ENCODE measurements at regions not wholly inside any gene's neighbourhood (a gene's known extent, or its start where the extent isn't known, plus 50 kb on each side); places are given as distances from the start of the nearest gene placed in this dataset.

DNA sequence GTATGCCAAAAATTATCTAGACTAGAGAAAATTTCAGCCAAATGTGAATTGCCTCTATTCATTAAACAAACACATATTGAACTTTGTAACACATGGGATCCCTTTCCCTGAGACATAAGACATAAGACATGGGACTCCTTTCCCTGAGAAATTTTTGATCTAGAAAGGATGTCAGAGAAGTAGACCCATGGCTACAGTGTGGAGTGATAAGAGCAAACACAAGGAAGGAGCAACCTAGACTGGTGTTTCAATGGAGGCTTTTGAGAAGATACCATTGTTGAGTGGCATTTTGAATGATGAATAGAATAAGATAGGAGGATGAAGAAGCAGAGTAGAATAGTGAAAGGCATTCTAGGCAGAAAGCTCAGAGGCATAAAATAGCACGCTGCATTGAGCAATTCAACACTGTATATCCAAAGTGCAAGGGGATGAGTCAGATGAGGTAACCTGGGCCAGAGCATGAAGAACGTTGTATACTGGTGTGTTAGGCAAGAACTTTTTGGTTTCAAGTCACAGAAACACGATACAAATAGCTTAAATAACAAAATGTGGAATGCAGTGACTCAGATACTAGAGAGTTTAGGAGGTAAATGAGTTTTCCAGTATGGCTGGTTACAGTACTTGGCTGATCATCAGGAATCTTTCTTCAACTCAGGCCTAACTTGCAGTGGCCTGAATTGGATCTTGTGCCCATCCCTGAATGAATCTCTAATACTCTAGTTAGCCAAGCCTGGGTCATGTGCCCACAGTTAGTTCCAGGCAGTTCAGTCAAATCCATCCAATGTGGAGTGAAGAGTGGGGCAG, 129.8 kb upstream of the TANK start:
- TF ChIP-seq, protein P1, sequence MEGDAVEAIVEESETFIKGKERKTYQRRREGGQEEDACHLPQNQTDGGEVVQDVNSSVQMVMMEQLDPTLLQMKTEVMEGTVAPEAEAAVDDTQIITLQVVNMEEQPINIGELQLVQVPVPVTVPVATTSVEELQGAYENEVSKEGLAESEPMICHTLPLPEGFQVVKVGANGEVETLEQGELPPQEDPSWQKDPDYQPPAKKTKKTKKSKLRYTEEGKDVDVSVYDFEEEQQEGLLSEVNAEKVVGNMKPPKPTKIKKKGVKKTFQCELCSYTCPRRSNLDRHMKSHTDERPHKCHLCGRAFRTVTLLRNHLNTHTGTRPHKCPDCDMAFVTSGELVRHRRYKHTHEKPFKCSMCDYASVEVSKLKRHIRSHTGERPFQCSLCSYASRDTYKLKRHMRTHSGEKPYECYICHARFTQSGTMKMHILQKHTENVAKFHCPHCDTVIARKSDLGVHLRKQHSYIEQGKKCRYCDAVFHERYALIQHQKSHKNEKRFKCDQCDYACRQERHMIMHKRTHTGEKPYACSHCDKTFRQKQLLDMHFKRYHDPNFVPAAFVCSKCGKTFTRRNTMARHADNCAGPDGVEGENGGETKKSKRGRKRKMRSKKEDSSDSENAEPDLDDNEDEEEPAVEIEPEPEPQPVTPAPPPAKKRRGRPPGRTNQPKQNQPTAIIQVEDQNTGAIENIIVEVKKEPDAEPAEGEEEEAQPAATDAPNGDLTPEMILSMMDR (optimal IDR thresholded peaks at IDR 0.05 in 1 of 3, IDR thresholded peaks at IDR 0.05 in 1 of 3, conservative IDR thresholded peaks at IDR 0.05 in 1 of 3; ENCODE audit: extremely low read depth in 1 of 3, insufficient read depth in 2 of 3, low read length in 3 of 3), result no peak
- TF ChIP-seq EZH2 (IDR thresholded peaks at IDR 0.05; ENCODE audit: low read length), result no peak
- peak overlapping the region; percentile 1 for H3K9ac ChIP-seq (ENCODE audit: control insufficient read depth, extremely low read depth, insufficient read depth, low read length)
- no peaks in the 10 kb centered on the region for H4K20me1 ChIP-seq (ENCODE audit: control insufficient read depth, extremely low read depth, insufficient read depth, low read length)
- H3K4me2 ChIP-seq (ENCODE audit: control insufficient read depth, extremely low read depth, insufficient read depth, low read depth, low read length), result peak overlapping the region; percentile 74
- H3K27ac ChIP-seq (ENCODE audit: control insufficient read depth, insufficient read depth, low read length), result peak overlapping the region; percentile 67
- dilution Hi-C loops (cut with MboI; ENCODE audit: extremely low pct_ligation_motif_present, low sequenced_read_pairs), result no loop called here
- FAIRE-seq (peak; percentile 99), DNase-seq (ENCODE audit: low read depth, low spot score) (peak; percentile 84)
- no peaks in the 10 kb centered on the region for H3K9me1 ChIP-seq (ENCODE audit: control insufficient read depth, extremely low read depth, insufficient read depth, low read length)
- H3K27me3 ChIP-seq (ENCODE audit: control insufficient read depth, extremely low read depth, insufficient read depth, low read length), result no peaks in the 10 kb centered on the region
- H3K79me2 ChIP-seq (ENCODE audit: control insufficient read depth, insufficient read depth, low read length), result no peaks in the 10 kb centered on the region
- H3K36me3 ChIP-seq (ENCODE audit: control insufficient read depth in 2 of 2, extremely low read depth in 1 of 2, insufficient read depth in 2 of 2, low read length in 2 of 2), result no peaks in the 10 kb centered on the region
- no peak overlapping the region for H3K4me3 ChIP-seq (ENCODE audit: control insufficient read depth in 2 of 3, extremely low read depth in 1 of 3, insufficient read depth in 2 of 3, low read depth in 1 of 3, low read length in 3 of 3)
- peaks cover 25% of the 10 kb centered on the region for H3K4me1 ChIP-seq (ENCODE audit: control insufficient read depth, extremely low read depth, insufficient read depth, low read length)
- H2AFZ ChIP-seq (ENCODE audit: control insufficient read depth, low read length), result peak overlapping the region; percentile 84
- no peaks in the 10 kb centered on the region for H3K9me3 ChIP-seq (ENCODE audit: control insufficient read depth, low read depth, low read length)

DNA sequence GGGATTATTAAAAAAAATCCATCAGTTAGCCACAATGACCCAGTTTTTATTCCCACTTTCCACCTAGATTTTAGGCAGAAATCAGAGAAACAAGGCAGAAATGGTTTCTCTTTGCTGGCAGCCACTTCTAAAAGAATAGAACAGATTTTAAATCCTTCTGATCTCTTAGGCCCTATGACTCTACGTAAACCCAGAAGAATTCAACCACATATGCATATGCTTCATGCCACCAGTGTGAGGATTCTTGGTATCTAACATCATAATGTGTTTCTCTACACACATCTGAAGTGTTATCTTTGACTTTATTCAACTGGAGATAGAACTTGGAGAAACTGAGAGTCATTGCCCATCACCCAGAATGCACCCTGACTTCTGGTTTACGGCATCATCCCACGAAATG, 128.7 kb upstream of the TANK start:
- no peak overlapping the region for H2AFZ ChIP-seq (ENCODE audit: control insufficient read depth, low read length)
- no peak for FAIRE-seq
- dilution Hi-C loops (cut with MboI; ENCODE audit: extremely low pct_ligation_motif_present, low sequenced_read_pairs), result no loop called here

More for the DNA sequence above, 128.7 kb upstream of the TANK start:
- TF ChIP-seq, protein P1 (optimal IDR thresholded peaks at IDR 0.05 in 1 of 3, IDR thresholded peaks at IDR 0.05 in 1 of 3, conservative IDR thresholded peaks at IDR 0.05 in 1 of 3; ENCODE audit: extremely low read depth in 1 of 3, insufficient read depth in 2 of 3, low read length in 3 of 3), result no peak
- TF ChIP-seq EZH2 (IDR thresholded peaks at IDR 0.05; ENCODE audit: low read length), result no peak
- no peak for DNase-seq (ENCODE audit: low read depth, low spot score)
- H3K4me3 ChIP-seq (ENCODE audit: control insufficient read depth in 2 of 3, extremely low read depth in 1 of 3, insufficient read depth in 2 of 3, low read depth in 1 of 3, low read length in 3 of 3), result no peak overlapping the region
- peaks cover 25% of the 10 kb centered on the region for H3K4me1 ChIP-seq (ENCODE audit: control insufficient read depth, extremely low read depth, insufficient read depth, low read length)
- no peaks in the 10 kb centered on the region for H4K20me1 ChIP-seq (ENCODE audit: control insufficient read depth, extremely low read depth, insufficient read depth, low read length)
- no peaks in the 10 kb centered on the region for H3K27me3 ChIP-seq (ENCODE audit: control insufficient read depth, extremely low read depth, insufficient read depth, low read length)
- no peak overlapping the region for H3K4me2 ChIP-seq (ENCODE audit: control insufficient read depth, extremely low read depth, insufficient read depth, low read depth, low read length)
- no peaks in the 10 kb centered on the region for H3K36me3 ChIP-seq (ENCODE audit: control insufficient read depth in 2 of 2, extremely low read depth in 1 of 2, insufficient read depth in 2 of 2, low read length in 2 of 2)
- no peaks in the 10 kb centered on the region for H3K79me2 ChIP-seq (ENCODE audit: control insufficient read depth, insufficient read depth, low read length)
- peak overlapping the region; percentile 67 for H3K27ac ChIP-seq (ENCODE audit: control insufficient read depth, insufficient read depth, low read length)
- H3K9me3 ChIP-seq (ENCODE audit: control insufficient read depth, low read depth, low read length), result no peaks in the 10 kb centered on the region
- no peak overlapping the region for H3K9ac ChIP-seq (ENCODE audit: control insufficient read depth, extremely low read depth, insufficient read depth, low read length)
- H3K9me1 ChIP-seq (ENCODE audit: control insufficient read depth, extremely low read depth, insufficient read depth, low read length), result no peaks in the 10 kb centered on the region

Measured in keratinocyte (primary cell).